Keratinocyte (primary cell): ENCODE measurements at regions not wholly inside any gene's neighbourhood (a gene's known extent, or its start where the extent isn't known, plus 50 kb on each side); places are given as distances from the start of the nearest gene placed in this dataset.

Source experiments
- EZH2 ChIP-seq: IDR thresholded peaks from one replicate; pipeline ENCODE4 v1.6.1; 2012; ENCODE audit warnings: inconsistent platforms, mild to moderate bottlenecking, low read length, moderate library complexity
- TF ChIP-seq, protein P1 (sequence below), 3 experiments: IDR thresholded peaks in 1 of 3; conservative IDR thresholded peaks in 1 of 3; optimal IDR thresholded peaks in 1 of 3; 2 replicates in 2 of 3; 3 replicates in 1 of 3; pipeline versions ENCODE3 to v1.5.1; 2011; ENCODE audit warnings: low read length in 3 of 3, mild to moderate bottlenecking in 3 of 3, moderate library complexity in 2 of 3, control low read depth in 1 of 3, inconsistent platforms in 1 of 3; ENCODE audit not compliant: insufficient read depth in 2 of 3; ENCODE audit errors: extremely low read depth in 1 of 3

DNA sequence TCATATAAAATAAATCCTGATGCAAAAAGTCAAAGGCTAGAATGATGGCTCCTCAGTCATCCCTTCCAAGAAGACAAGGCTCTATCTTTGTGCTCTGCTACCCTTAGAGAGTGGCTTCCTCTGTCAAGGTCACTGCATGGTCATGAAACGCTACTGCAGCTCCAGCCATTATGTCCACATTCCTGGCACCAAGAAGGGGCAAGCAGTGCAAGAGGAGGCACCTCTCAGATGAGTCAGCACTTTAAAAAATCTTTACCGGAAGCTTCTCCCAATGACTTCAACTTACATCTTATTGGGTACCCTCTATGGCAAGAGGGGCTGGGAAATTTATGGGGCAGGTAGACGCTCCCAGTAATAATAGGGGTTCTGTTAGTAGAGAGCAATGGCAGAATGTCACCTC is 129.5 kb upstream of the CPEB4 start:
- TF ChIP-seq, protein P1, sequence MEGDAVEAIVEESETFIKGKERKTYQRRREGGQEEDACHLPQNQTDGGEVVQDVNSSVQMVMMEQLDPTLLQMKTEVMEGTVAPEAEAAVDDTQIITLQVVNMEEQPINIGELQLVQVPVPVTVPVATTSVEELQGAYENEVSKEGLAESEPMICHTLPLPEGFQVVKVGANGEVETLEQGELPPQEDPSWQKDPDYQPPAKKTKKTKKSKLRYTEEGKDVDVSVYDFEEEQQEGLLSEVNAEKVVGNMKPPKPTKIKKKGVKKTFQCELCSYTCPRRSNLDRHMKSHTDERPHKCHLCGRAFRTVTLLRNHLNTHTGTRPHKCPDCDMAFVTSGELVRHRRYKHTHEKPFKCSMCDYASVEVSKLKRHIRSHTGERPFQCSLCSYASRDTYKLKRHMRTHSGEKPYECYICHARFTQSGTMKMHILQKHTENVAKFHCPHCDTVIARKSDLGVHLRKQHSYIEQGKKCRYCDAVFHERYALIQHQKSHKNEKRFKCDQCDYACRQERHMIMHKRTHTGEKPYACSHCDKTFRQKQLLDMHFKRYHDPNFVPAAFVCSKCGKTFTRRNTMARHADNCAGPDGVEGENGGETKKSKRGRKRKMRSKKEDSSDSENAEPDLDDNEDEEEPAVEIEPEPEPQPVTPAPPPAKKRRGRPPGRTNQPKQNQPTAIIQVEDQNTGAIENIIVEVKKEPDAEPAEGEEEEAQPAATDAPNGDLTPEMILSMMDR (optimal IDR thresholded peaks at IDR 0.05 in 1 of 3, IDR thresholded peaks at IDR 0.05 in 1 of 3, conservative IDR thresholded peaks at IDR 0.05 in 1 of 3; ENCODE audit: extremely low read depth in 1 of 3, insufficient read depth in 2 of 3, low read length in 3 of 3): no peak
- TF ChIP-seq EZH2: no peak
